ENCODE measurements at regions not wholly inside any gene's neighbourhood (a gene's known extent, or its start where the extent isn't known, plus 50 kb on each side); places are given as distances from the start of the nearest gene placed in this dataset.

- POLR2A ChIA-PET = no interaction called here
- Mint-ChIP-seq H3K4me1 (no peaks in the 10 kb centered on the region), H3K9me3 (no peaks in the 10 kb centered on the region), H3K36me3 (ENCODE audit: low read depth) (no peaks in the 10 kb centered on the region), H3K4me3 (no peak overlapping the region), H3K27me3 (no peaks in the 10 kb centered on the region), H3K27ac (no peak overlapping the region)
- DNase-seq = no peak
- ATAC-seq (ENCODE audit: low read depth) = no peak
- intact Hi-C loops (cut with micrococcal nuclease) = no loop called here
- TF ChIP-seq CTCF (IDR thresholded peaks at IDR 0.05) = no peak
- CTCF ChIA-PET = no interaction called here
These were observed 392.9 kb downstream of the NUAK1 start for GRCh38 chr12:105745811-105746210.

GRCh38 chr12:105748806-105749600 is 389.8 kb downstream of the NUAK1 start:
- Mint-ChIP-seq H3K9me3 (no peaks in the 10 kb centered on the region), H3K4me3 (no peak overlapping the region), H3K4me1 (no peaks in the 10 kb centered on the region), H3K36me3 (ENCODE audit: low read depth) (no peaks in the 10 kb centered on the region), H3K27me3 (no peaks in the 10 kb centered on the region), H3K27ac (no peak overlapping the region)
- ChIA-PET POLR2A (no interaction called here), CTCF (no interaction called here)
- ATAC-seq (ENCODE audit: low read depth) (no peak), DNase-seq (no peak)
- intact Hi-C loops (cut with micrococcal nuclease) = no loop called here
- TF ChIP-seq CTCF (IDR thresholded peaks at IDR 0.05) = no peak

- no peak for DNase-seq
- POLR2A ChIA-PET = no interaction called here
- H3K36me3 Mint-ChIP-seq (ENCODE audit: low read depth) = no peaks in the 10 kb centered on the region
- no peaks in the 10 kb centered on the region for H3K27me3 Mint-ChIP-seq
- H3K9me3 Mint-ChIP-seq = no peaks in the 10 kb centered on the region
- H3K4me1 Mint-ChIP-seq = no peaks in the 10 kb centered on the region
- CTCF ChIA-PET = no interaction called here
- TF ChIP-seq CTCF (IDR thresholded peaks at IDR 0.05) = no peak
- ATAC-seq (ENCODE audit: low read depth) = no peak
- intact Hi-C loops (cut with micrococcal nuclease) = no loop called here
- no peak overlapping the region for H3K27ac Mint-ChIP-seq
- H3K4me3 Mint-ChIP-seq = no peak overlapping the region
These were observed 388.7 kb downstream of the NUAK1 start for GRCh38 chr12:105750096-105750495.

GRCh38 chr12:105754313-105754712 is 384.4 kb downstream of the NUAK1 start:
- ATAC-seq (ENCODE audit: low read depth) = no peak
- H3K27me3 Mint-ChIP-seq = no peaks in the 10 kb centered on the region
- no peaks in the 10 kb centered on the region for H3K4me1 Mint-ChIP-seq
- intact Hi-C loops (cut with micrococcal nuclease) = no loop called here
- POLR2A ChIA-PET = no interaction called here
- no peaks in the 10 kb centered on the region for H3K36me3 Mint-ChIP-seq (ENCODE audit: low read depth)
- CTCF ChIA-PET = no interaction called here
- no peak for TF ChIP-seq CTCF (IDR thresholded peaks at IDR 0.05)
- no peaks in the 10 kb centered on the region for H3K9me3 Mint-ChIP-seq
- H3K4me3 Mint-ChIP-seq = no peak overlapping the region
- H3K27ac Mint-ChIP-seq = no peak overlapping the region
- DNase-seq = no peak

DNA sequence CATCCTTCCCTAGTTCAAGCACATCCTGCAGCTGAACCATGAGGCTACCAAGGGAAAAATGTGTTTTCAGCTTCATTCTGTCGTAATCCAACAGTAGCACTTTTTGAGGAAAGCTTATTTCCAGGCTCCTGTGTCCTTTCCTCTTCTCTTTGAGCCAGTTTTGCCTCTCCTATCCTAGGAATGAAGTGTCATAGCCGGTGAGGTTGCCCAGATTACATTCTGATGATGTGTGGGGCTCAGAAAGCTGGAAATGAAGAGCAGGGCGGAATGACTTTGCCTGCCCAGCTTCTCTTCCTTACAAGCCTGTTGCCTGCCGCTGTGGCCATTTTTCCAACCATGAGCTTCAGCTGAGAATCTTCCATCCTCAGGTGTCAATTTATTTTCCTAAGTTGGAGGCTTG is 381.8 kb downstream of the NUAK1 start:
- CTCF ChIA-PET = no interaction called here
- H3K36me3 Mint-ChIP-seq (ENCODE audit: low read depth) = no peaks in the 10 kb centered on the region
- no peaks in the 10 kb centered on the region for H3K27me3 Mint-ChIP-seq

More for the DNA sequence above, 381.8 kb downstream of the NUAK1 start:
- Mint-ChIP-seq H3K27ac (no peak overlapping the region), H3K4me3 (no peak overlapping the region), H3K4me1 (no peaks in the 10 kb centered on the region), H3K9me3 (no peaks in the 10 kb centered on the region)
- POLR2A ChIA-PET = no interaction called here
- no peak for TF ChIP-seq CTCF (IDR thresholded peaks at IDR 0.05)
- ATAC-seq (ENCODE audit: low read depth) = no peak
- intact Hi-C loops (cut with micrococcal nuclease) = no loop called here
- DNase-seq = no peak
